Neural crest cell (in vitro differentiated cells): ENCODE measurements at regions not wholly inside any gene's neighbourhood (a gene's known extent, or its start where the extent isn't known, plus 50 kb on each side); places are given as distances from the start of the nearest gene placed in this dataset.
"Not testable (repeated sequence)": the region's sequence is repeated elsewhere in the genome, so short reads cannot be mapped to it uniquely, and the experiment has no call there.

Source experiments
- DNase-seq: peaks from one replicate; pipeline ENCODE4 v3.0.0; 2021; ENCODE audit warnings: low read depth, mixed read lengths, low spot score
- H3K27ac Mint-ChIP-seq: one replicate; pipeline ENCODE4 v1.8.0; 2021; ENCODE audit warnings: mild to moderate bottlenecking, mixed read lengths; ENCODE audit not compliant: unreplicated experiment
- H3K27me3 Mint-ChIP-seq: 2 replicates; pipeline ENCODE4 v1.8.0; 2021; ENCODE audit warnings: low read depth, mild to moderate bottlenecking, mixed read lengths
- H3K36me3 Mint-ChIP-seq: 2 replicates; pipeline ENCODE4 v1.8.0; 2021; ENCODE audit warnings: low read depth, mild to moderate bottlenecking, mixed read lengths
- H3K4me1 Mint-ChIP-seq: 2 replicates; pipeline ENCODE4 v1.8.0; 2021; ENCODE audit warnings: mixed read lengths
- H3K4me3 Mint-ChIP-seq: one replicate; pipeline ENCODE4 v1.8.0; 2021; ENCODE audit warnings: mild to moderate bottlenecking, mixed read lengths
- H3K9me3 Mint-ChIP-seq: 2 replicates; pipeline ENCODE4 v1.8.0; 2021; ENCODE audit warnings: mixed read lengths
- CTCF ChIP-seq: fragments of 200-600 bp; sonication (generic); conservative IDR thresholded peaks from 2 replicates; pipeline ENCODE4 v1.5.0; 2021; ENCODE audit warnings: antibody characterized with exemption, mild to moderate bottlenecking

- TF ChIP-seq CTCF: no peak
- H3K9me3 Mint-ChIP-seq: no peaks in the 10 kb centered on the region
- no peak overlapping the region for H3K4me3 Mint-ChIP-seq
- H3K27ac Mint-ChIP-seq: no peak overlapping the region
- no peaks in the 10 kb centered on the region for H3K27me3 Mint-ChIP-seq
- no peak for DNase-seq
- H3K4me1 Mint-ChIP-seq: no peaks in the 10 kb centered on the region
- H3K36me3 Mint-ChIP-seq: peaks cover 12% of the 10 kb centered on the region
These were observed 284.0 kb downstream of the ALG10 start for GRCh38 chr12:34306133-34306830.

- H3K36me3 Mint-ChIP-seq: not testable (repeated sequence)
These were observed 287.8 kb downstream of the ALG10 start for GRCh38 chr12:34309806-34310804.

GRCh38 chr12:34311337-34311736, 289.0 kb downstream of the ALG10 start:
- no peak for DNase-seq
- Mint-ChIP-seq H3K9me3 (peaks cover 3% of the 10 kb centered on the region), H3K27me3 (no peaks in the 10 kb centered on the region), H3K36me3 (peaks cover 9% of the 10 kb centered on the region), H3K27ac (no peak overlapping the region), H3K4me3 (no peak overlapping the region), H3K4me1 (no peaks in the 10 kb centered on the region)
- TF ChIP-seq CTCF: no peak

More at GRCh38 chr12:34309806-34310804, 287.8 kb downstream of the ALG10 start:
- not testable (repeated sequence) for H3K9me3 Mint-ChIP-seq, H3K27ac Mint-ChIP-seq, H3K4me3 Mint-ChIP-seq, DNase-seq, H3K4me1 Mint-ChIP-seq, H3K27me3 Mint-ChIP-seq

GRCh38 chr12:34327671-34328070, 305.4 kb downstream of the ALG10 start:
- DNase-seq: no peak
- no peaks in the 10 kb centered on the region for H3K4me1 Mint-ChIP-seq
- no peaks in the 10 kb centered on the region for H3K9me3 Mint-ChIP-seq
- H3K27ac Mint-ChIP-seq: no peak overlapping the region
- no peak overlapping the region for H3K4me3 Mint-ChIP-seq
- H3K36me3 Mint-ChIP-seq: peaks cover 12% of the 10 kb centered on the region
- H3K27me3 Mint-ChIP-seq: no peaks in the 10 kb centered on the region
- TF ChIP-seq CTCF: no peak

- TF ChIP-seq CTCF: no peak
- H3K27ac Mint-ChIP-seq: no peak overlapping the region
- H3K27me3 Mint-ChIP-seq: no peaks in the 10 kb centered on the region
- H3K4me1 Mint-ChIP-seq: no peaks in the 10 kb centered on the region
- H3K4me3 Mint-ChIP-seq: no peak overlapping the region
- no peaks in the 10 kb centered on the region for H3K9me3 Mint-ChIP-seq
- peaks cover 6% of the 10 kb centered on the region for H3K36me3 Mint-ChIP-seq
- DNase-seq: no peak
These were observed 311.0 kb downstream of the ALG10 start for GRCh38 chr12:34333337-34333736.

- Mint-ChIP-seq H3K27me3 (no peaks in the 10 kb centered on the region), H3K9me3 (no peaks in the 10 kb centered on the region), H3K36me3 (no peaks in the 10 kb centered on the region), H3K27ac (no peak overlapping the region), H3K4me3 (no peak overlapping the region), H3K4me1 (no peaks in the 10 kb centered on the region)
- no peak for DNase-seq
- TF ChIP-seq CTCF: no peak
These were observed 312.2 kb downstream of the ALG10 start for GRCh38 chr12:34334538-34334937.
